Panc1 (cell line): ENCODE measurements at regions not wholly inside any gene's neighbourhood (a gene's known extent, or its start where the extent isn't known, plus 50 kb on each side); places are given as distances from the start of the nearest gene placed in this dataset.

Experiments
- ATAC-seq: fragments of 200-7000 bp; cut with Tn5 transposase; 2 replicates; pipeline ENCODE4 v1.9.1; 2020; ENCODE audit warnings: mild to moderate bottlenecking, moderate library complexity
- BruUV-seq: library from RNA; stranded (reverse); fragments of 400-500 nt; replicated peaks from 2 replicates; lab custom pipeline; 2021; lab: Mats Ljungman, UMichigan
- CTCF ChIA-PET: fragments of 300-600 bp; sonication (Branson Sonifier 250); formaldehyde crosslinking; loops from one replicate; lab custom pipeline; 2022; ENCODE audit warnings: antibody characterized with exemption; lab: Charles Lee
- POLR2A ChIA-PET: fragments of 300-600 bp; sonication (Branson Sonifier 250); formaldehyde crosslinking; loops from one replicate; lab custom pipeline; 2022; ENCODE audit warnings: antibody characterized with exemption; lab: Charles Lee
- DNase-seq: peaks from one replicate; pipeline ENCODE4 v3.0.0-alpha.2; 2010; ENCODE audit warnings: low read depth, low spot score
- H3K27ac ChIP-seq: 2 replicates; pipeline ENCODE4 v1.5.1; 2011; ENCODE audit warnings: mild to moderate bottlenecking, low read length, inconsistent platforms
- H3K27me3 ChIP-seq: fragments of 200-500 bp; sonication (Bioruptor generic); 2 replicates; pipeline ENCODE4 v1.6.0; 2014; ENCODE audit warnings: low read length, inconsistent platforms; ENCODE audit not compliant: control insufficient read depth, insufficient read depth
- H3K36me3 ChIP-seq: fragments of 200-500 bp; sonication (Bioruptor generic); 2 replicates; pipeline ENCODE4 v1.5.1; 2014; ENCODE audit warnings: inconsistent platforms, mild to moderate bottlenecking, low read length, moderate library complexity; ENCODE audit not compliant: control insufficient read depth, insufficient read depth
- H3K4me1 ChIP-seq: 2 replicates; pipeline ENCODE4 v1.5.1; 2011; ENCODE audit warnings: inconsistent platforms, mild to moderate bottlenecking, low read length, moderate library complexity; ENCODE audit not compliant: control insufficient read depth, insufficient read depth
- H3K4me3 ChIP-seq, 2 experiments: 2 replicates each; pipeline ENCODE4 v1.5.1; 2011 to 2012; ENCODE audit warnings: low read depth in 2 of 2, low read length in 2 of 2, mild to moderate bottlenecking in 2 of 2, inconsistent platforms in 1 of 2, moderate library complexity in 1 of 2
- H3K9me3 ChIP-seq: fragments of 200-500 bp; sonication (Bioruptor generic); 2 replicates; pipeline ENCODE4 v1.5.1; 2014; ENCODE audit warnings: low read depth, mild to moderate bottlenecking, inconsistent platforms, low read length, moderate library complexity; ENCODE audit not compliant: control insufficient read depth, insufficient read depth
- POLR2AphosphoS5 ChIP-seq: IDR thresholded peaks from 2 replicates; pipeline ENCODE4 v1.6.1; 2012; ENCODE audit warnings: mild to moderate bottlenecking, low read depth, low read length, moderate library complexity
- SIN3A ChIP-seq: IDR thresholded peaks from 2 replicates; pipeline ENCODE4 v1.6.1; 2012; ENCODE audit warnings: low read depth, mild to moderate bottlenecking, low read length, moderate library complexity, borderline replicate concordance; ENCODE audit not compliant: insufficient read depth
- TCF7L2 ChIP-seq: IDR thresholded peaks from 2 replicates; pipeline ENCODE4 v1.6.1; 2011; ENCODE audit warnings: mild to moderate bottlenecking, low read depth, low read length, inconsistent platforms
- in situ Hi-C: cut with HindIII; loops from 2 replicates; pipeline ENCODE4 v1.10.0; 2016; ENCODE audit warnings: low sequenced_read_pairs, low pct_unique_long_range_greater_than_20kb
- intact Hi-C: fragments of 100-400 bp; cut with micrococcal nuclease; formaldehyde crosslinking; loops from one replicate; pipeline ENCODE4 v1.10.0; 2022; ENCODE audit not compliant: unreplicated experiment
- TF ChIP-seq, protein P1 (sequence below), 2 experiments: IDR thresholded peaks; 2 replicates each; pipeline ENCODE4 v1.6.1; 2011 to 2012; ENCODE audit warnings: low read depth in 2 of 2, control low read depth in 1 of 2, low read length in 1 of 2, mild to moderate bottlenecking in 1 of 2, moderate library complexity in 1 of 2; ENCODE audit not compliant: insufficient read depth in 1 of 2
- TF ChIP-seq, protein P2 (sequence below): fragments of 450-650 bp; IDR thresholded peaks from 2 replicates; pipeline ENCODE4 v1.5.1; 2017; ENCODE audit warnings: mild to moderate bottlenecking

DNA sequence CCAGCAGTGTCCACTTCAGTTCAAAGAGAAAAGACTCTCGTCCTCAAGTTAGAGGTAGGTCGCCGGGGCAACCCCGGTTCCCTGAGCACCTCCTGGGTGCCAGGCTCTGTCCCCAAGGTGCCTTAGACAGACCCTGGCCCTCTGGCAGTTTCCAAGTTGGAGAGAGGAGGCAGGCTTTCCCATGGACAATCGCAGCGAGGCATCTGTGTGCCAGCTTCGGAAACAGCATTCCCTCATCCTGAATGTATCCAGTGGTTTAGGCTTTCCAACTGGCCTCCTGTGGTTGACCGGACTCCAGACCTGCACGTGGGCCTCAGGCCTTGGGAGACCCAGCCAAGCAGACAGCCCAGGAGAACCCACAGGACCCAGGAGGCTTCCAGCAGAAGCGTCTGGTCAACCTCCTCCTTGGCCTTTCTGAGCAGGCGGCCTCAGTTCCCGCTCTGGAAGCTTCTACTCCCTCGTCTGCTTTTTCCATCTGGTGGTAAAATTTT, 70.3 kb downstream of the KCNF1 start:
- H3K27ac ChIP-seq: no peak overlapping the region
- H3K4me3 ChIP-seq: no peak overlapping the region
- in situ Hi-C loops: no loop called here
- no peaks in the 10 kb centered on the region for H3K9me3 ChIP-seq
- H3K4me1 ChIP-seq: no peaks in the 10 kb centered on the region
- DNase-seq (no peak), ATAC-seq (no peak)
- TF ChIP-seq POLR2AphosphoS5 (no peak), SIN3A (no peak), TCF7L2 (no peak)
- TF ChIP-seq, protein P1, sequence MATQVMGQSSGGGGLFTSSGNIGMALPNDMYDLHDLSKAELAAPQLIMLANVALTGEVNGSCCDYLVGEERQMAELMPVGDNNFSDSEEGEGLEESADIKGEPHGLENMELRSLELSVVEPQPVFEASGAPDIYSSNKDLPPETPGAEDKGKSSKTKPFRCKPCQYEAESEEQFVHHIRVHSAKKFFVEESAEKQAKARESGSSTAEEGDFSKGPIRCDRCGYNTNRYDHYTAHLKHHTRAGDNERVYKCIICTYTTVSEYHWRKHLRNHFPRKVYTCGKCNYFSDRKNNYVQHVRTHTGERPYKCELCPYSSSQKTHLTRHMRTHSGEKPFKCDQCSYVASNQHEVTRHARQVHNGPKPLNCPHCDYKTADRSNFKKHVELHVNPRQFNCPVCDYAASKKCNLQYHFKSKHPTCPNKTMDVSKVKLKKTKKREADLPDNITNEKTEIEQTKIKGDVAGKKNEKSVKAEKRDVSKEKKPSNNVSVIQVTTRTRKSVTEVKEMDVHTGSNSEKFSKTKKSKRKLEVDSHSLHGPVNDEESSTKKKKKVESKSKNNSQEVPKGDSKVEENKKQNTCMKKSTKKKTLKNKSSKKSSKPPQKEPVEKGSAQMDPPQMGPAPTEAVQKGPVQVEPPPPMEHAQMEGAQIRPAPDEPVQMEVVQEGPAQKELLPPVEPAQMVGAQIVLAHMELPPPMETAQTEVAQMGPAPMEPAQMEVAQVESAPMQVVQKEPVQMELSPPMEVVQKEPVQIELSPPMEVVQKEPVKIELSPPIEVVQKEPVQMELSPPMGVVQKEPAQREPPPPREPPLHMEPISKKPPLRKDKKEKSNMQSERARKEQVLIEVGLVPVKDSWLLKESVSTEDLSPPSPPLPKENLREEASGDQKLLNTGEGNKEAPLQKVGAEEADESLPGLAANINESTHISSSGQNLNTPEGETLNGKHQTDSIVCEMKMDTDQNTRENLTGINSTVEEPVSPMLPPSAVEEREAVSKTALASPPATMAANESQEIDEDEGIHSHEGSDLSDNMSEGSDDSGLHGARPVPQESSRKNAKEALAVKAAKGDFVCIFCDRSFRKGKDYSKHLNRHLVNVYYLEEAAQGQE (IDR thresholded peaks at IDR 0.05; ENCODE audit: insufficient read depth in 1 of 2, low read depth in 2 of 2, low read length in 1 of 2): no peak
- TF ChIP-seq, protein P2, sequence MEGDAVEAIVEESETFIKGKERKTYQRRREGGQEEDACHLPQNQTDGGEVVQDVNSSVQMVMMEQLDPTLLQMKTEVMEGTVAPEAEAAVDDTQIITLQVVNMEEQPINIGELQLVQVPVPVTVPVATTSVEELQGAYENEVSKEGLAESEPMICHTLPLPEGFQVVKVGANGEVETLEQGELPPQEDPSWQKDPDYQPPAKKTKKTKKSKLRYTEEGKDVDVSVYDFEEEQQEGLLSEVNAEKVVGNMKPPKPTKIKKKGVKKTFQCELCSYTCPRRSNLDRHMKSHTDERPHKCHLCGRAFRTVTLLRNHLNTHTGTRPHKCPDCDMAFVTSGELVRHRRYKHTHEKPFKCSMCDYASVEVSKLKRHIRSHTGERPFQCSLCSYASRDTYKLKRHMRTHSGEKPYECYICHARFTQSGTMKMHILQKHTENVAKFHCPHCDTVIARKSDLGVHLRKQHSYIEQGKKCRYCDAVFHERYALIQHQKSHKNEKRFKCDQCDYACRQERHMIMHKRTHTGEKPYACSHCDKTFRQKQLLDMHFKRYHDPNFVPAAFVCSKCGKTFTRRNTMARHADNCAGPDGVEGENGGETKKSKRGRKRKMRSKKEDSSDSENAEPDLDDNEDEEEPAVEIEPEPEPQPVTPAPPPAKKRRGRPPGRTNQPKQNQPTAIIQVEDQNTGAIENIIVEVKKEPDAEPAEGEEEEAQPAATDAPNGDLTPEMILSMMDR: no peak
- no peaks in the 10 kb centered on the region; the same call in 1 of the 2 replicates for H3K27me3 ChIP-seq
- BruUV-seq: no TSS peak
- ChIA-PET CTCF (no interaction called here), POLR2A (no interaction called here)
- H3K36me3 ChIP-seq: no peaks in the 10 kb centered on the region
- intact Hi-C loops: no loop called here

GRCh38 chr2:10982931-10983701, 71.4 kb downstream of the KCNF1 start:
- BruUV-seq: no TSS peak
- CTCF ChIA-PET: no interaction called here

More at GRCh38 chr2:10982931-10983701, 71.4 kb downstream of the KCNF1 start:
- Histone ChIP-seq H3K9me3 (no peaks in the 10 kb centered on the region), H3K36me3 (no peaks in the 10 kb centered on the region), H3K27ac (no peak overlapping the region), H3K27me3 (no peaks in the 10 kb centered on the region; the same call in 1 of the 2 replicates), H3K4me1 (no peaks in the 10 kb centered on the region), H3K4me3 (no peak overlapping the region)
- intact Hi-C loops: no loop called here
- ATAC-seq: no peak
- TF ChIP-seq TCF7L2 (no peak), POLR2AphosphoS5 (no peak), SIN3A (no peak)
- TF ChIP-seq, protein P2: no peak
- TF ChIP-seq, protein P1 (IDR thresholded peaks at IDR 0.05; ENCODE audit: insufficient read depth in 1 of 2, low read depth in 2 of 2, low read length in 1 of 2): no peak
- POLR2A ChIA-PET: no interaction called here
- in situ Hi-C loops: no loop called here
- DNase-seq: no peak
